ENCODE measurements at regions not wholly inside any gene's neighbourhood (a gene's known extent, or its start where the extent isn't known, plus 50 kb on each side); places are given as distances from the start of the nearest gene placed in this dataset.

DNA sequence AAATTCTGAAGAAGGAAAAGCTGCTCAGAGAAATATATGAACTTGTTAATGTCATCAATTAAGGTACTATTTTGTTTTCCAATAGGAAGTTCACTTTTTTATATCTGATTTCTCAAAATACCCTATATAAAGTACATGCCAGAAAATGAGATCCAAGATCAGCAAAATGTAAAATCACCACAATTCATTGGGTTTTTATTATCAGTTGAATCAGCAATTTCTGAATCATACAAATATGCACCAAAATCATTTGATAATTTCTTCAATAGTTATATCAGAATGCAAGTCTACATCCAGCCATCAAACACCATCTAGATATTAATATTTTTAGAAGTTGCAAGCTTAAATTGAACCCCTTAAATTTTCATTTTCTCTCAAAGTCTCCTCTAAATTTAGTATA lies 1293.4 kb upstream of the NCAM2 start:
- no peak for DNase-seq

DNA sequence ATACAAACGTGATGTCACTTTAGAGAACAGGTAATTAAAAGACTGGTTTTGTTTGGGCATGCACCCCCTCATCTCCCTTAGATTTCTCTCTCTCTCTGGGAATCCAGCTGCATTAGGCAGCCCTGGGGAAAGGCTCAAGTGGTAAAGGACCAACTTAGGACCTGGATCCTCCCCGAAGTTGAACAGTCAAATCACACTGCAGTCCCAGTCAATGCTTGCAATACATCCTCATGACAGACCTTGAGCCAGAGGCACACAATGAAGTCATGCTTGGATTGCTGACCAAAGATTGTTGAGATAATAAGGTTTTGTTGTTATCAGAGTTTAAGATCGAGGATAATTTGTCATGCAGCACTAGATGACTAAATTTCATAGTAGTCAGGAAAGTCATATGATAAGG lies 1285.8 kb upstream of the NCAM2 start:
- DNase-seq: no peak

- DNase-seq: no peak
Observed at GRCh38 chr21:19713313-19713712, 1284.9 kb upstream of the NCAM2 start.

DNA sequence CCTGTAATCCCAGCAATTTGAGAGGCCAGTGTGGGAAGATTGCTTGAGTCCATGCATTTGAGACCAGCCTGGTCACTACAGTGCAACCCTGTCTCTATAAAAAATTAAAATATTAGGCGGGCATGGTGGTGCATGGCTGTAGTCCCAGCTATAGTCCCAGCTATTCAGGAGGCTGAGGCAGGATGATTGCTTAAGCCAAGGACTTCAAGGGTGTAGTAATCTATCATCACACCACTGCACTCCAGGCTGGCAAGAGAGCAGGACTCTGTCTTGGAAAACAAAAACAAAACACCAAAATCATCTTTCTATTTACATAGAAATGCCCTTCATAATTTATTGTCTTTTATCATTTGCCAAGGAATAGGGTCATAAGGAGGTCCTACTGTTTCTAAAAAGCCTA lies 1274.1 kb upstream of the NCAM2 start:
- DNase-seq: no peak

DNA sequence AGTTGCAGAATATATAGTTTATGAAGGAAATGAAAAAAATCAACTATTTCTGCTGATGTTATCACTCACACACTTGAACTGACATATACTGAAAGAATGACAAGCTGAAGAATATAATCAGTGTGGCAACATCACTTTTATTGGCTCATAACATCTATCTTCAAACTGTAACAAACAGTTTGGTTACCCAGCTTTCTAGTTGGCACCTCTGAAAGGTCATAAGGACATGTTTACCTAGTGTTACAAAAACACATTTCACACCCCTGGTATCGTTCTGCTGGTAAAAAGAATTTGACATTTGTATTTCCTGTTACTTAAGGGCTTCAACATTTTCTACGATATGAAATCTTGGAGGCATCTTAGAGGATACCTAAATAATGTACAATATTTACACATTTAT lies 1267.0 kb upstream of the NCAM2 start:
- DNase-seq: no peak

DNA sequence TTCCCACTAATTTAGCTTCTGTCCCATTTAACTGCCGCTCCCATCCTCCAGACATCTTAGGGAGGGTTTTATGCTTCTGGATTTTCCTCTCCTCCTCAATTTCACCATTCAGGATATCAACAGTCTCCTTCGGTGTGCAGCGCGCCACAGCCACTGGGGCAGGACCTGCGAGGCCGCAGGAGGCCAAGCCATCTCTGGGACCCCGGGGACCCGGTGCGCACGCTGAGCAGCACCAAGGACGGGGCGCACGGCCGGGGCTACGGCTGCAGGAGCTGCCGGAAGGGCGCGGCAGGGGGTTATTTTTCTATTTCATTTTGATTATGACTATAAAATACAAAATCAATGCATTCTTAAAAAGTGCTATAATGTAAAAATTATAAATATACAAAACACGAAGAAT lies 1238.4 kb upstream of the NCAM2 start:
- DNase-seq: no peak

- peak; percentile 1 to 12 for DNase-seq
Observed at GRCh38 chr21:19767546-19767945, 1230.7 kb upstream of the NCAM2 start.

GRCh38 chr21:19771881-19772280 lies 1226.3 kb upstream of the NCAM2 start:
- no peak for DNase-seq

DNA sequence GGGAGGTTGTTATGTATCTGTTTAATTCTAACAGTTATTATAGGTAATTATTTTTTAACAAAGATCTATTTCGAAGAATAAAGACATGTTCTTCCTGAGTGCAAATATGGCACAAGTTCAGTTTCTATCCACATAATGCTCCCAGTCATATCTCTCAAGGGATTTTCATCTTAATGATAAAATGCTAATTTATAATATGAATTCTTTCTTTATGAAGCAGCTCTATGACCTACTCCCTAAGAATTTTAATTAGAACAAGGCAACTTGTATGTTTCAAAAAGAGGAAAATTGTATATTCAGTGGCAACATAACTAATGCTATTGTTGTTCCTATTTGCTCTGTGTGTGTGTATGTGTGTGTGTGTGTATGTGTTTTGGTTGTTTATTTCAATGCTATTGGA lies 1222.1 kb upstream of the NCAM2 start:
- DNase-seq: no peak

DNA sequence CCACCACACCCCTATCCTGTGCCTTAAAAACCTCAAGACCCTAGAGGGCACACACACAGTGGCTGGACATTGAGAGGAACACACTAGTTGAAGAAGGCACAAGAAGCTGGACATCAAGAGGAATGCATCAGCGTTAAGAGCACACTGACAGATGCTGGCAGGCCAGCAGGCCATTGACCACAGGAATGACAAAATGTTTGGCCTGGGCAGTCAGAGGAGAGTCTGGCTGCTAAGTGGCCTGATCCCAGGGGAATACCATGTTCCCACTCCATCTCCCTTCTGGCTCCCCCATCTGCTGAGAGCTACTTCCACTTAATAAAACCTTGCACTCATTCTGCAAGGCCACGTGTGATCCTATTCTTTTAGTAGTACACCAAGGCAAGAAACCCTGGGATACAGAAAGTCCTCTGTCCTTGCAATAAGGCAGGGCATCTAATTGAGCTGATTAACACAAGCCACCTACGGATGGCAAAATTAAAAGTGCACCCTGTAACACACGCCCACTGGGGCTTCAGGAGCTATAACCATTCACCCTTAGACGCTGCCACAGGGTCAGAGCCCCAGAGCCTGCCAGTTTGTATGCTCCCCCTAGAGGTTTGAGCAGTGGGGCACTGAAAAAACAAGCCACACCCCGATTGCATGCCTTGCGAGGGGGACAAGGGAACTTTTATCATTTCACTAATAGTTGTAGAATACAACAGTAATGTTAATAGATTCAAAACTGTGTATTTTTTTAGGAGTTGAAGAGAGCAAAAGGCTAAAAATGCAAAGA lies 1216.1 kb upstream of the NCAM2 start:
- DNase-seq: no peak

DNA sequence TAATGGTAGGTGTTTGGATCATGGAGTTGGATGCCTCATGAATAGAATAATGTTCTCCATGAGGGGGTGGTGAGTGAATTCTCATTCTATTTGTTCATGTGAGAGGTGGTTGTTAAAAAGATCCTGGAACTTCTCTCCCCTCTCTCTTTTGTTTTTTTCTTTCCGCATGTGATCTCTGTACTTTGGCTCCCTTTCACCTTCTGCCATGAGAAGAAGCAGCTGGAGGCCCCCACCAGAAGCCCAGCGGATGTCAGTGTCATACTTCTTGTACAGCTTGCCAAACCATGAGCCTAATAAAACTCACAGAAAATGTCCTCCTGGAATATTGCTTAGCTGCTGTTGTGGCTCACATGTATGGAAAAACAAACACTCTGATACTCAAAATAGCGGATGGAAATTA lies 1212.3 kb upstream of the NCAM2 start:
- DNase-seq: no peak

GRCh38 chr21:19792004-19792403 lies 1206.2 kb upstream of the NCAM2 start:
- DNase-seq: no peak

DNA sequence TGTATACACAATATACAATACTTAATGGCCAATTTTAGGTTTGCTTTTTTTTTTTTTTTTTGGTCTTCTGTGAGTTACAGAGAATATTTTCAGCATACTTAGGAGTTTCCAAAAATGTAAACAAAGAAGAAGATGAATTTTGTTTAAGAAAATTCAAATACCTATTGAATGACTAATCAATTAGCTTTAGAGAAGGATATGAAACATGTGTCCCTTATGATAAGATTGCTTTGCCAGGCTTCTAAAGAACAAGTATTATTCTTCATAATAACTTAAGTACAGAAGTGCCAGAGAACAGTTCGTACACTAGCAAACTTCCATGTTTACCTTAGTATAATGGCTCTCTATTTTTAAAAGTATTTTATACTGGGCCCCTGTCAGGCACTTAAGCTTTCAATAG lies 1191.0 kb upstream of the NCAM2 start:
- no peak for DNase-seq

- no peak for DNase-seq
Observed at GRCh38 chr21:19810779-19811178, 1187.4 kb upstream of the NCAM2 start.

GRCh38 chr21:19830446-19830845 lies 1167.8 kb upstream of the NCAM2 start:
- DNase-seq: no peak

- DNase-seq: no peak
Observed at GRCh38 chr21:19832551-19832950, 1165.7 kb upstream of the NCAM2 start.

- peak in 1 of 2 experiments; percentile 14 for DNase-seq
Observed at GRCh38 chr21:19833082-19833481, 1165.1 kb upstream of the NCAM2 start.

GRCh38 chr21:19842601-19843000 lies 1155.6 kb upstream of the NCAM2 start:
- DNase-seq: no peak

- peak; percentile 44 to 78 for DNase-seq
Observed at GRCh38 chr21:19844334-19844733, 1153.9 kb upstream of the NCAM2 start.

GRCh38 chr21:19850157-19850556 lies 1148.1 kb upstream of the NCAM2 start:
- DNase-seq: no peak

GRCh38 chr21:19853061-19853460 lies 1145.1 kb upstream of the NCAM2 start:
- DNase-seq: no peak

- DNase-seq: no peak
Observed at GRCh38 chr21:19853709-19854575, 1144.3 kb upstream of the NCAM2 start.

GRCh38 chr21:19855522-19855921 lies 1142.7 kb upstream of the NCAM2 start:
- DNase-seq: no peak

GRCh38 chr21:19864476-19864875 lies 1133.7 kb upstream of the NCAM2 start:
- DNase-seq: no peak

Measured in NCI-H446 (cell line).